ENCODE measurements at regions not wholly inside any gene's neighbourhood (a gene's known extent, or its start where the extent isn't known, plus 50 kb on each side); places are given as distances from the start of the nearest gene placed in this dataset.
"Not testable (repeated sequence)": the region's sequence is repeated elsewhere in the genome, so short reads cannot be mapped to it uniquely, and the experiment has no call there.

- TF ChIP-seq TCF7L2 (IDR thresholded peaks at IDR 0.05; ENCODE audit: borderline replicate concordance, extremely low read depth, insufficient read depth, insufficient read length) (no peak), YY1 (IDR thresholded peaks at IDR 0.05; ENCODE audit: extremely low read depth, insufficient replicate concordance, low read depth, low read length) (no peak)
Observed at GRCh38 chr6:80489911-80490635, 383.6 kb downstream of the BCKDHB start (continued).

- no peaks in the 10 kb centered on the region for H3K4me1 ChIP-seq (ENCODE audit: control insufficient read depth in 1 of 2, insufficient read depth in 2 of 2, low read length in 2 of 2)
- no TSS peak for BruUV-seq (replicated peaks)
- TF ChIP-seq RAD21 (IDR thresholded peaks at IDR 0.05; ENCODE audit: low read depth) (0 out of 2 replicates have a peak, but pooled peaks have one; percentile 15), POLR2A (IDR thresholded peaks at IDR 0.05; ENCODE audit: borderline replicate concordance, extremely low read depth, insufficient read depth, insufficient read length) (no peak)
- no peaks in the 10 kb centered on the region for H3K27me3 ChIP-seq (ENCODE audit: insufficient read depth, low read length)
- H4K20me1 ChIP-seq (ENCODE audit: insufficient read depth) = no peaks in the 10 kb centered on the region
- H3K27ac ChIP-seq (ENCODE audit: low read depth, low read length) = no peak overlapping the region
- H2AFZ ChIP-seq (ENCODE audit: low read depth, low read length, poor library complexity, severe bottlenecking) = no peak overlapping the region
- ChIA-PET POLR2A (no interaction called here), RAD21 (ENCODE audit: low non-redundant PET in 1 of 2, low total read pairs in 2 of 2, uncharacterized antibody in 2 of 2, unreplicated experiment in 2 of 2) (no interaction called here), CTCF (no interaction called here)
- no peaks in the 10 kb centered on the region for H3K9me3 ChIP-seq (ENCODE audit: control insufficient read depth in 1 of 2, insufficient read depth in 1 of 2, low read depth in 1 of 2, low read length in 2 of 2)
- no peaks in the 10 kb centered on the region for H3K36me3 ChIP-seq (ENCODE audit: control insufficient read depth in 1 of 2, insufficient read depth in 2 of 2, low read length in 2 of 2)
- no peaks in the 10 kb centered on the region for H3K9me2 ChIP-seq (ENCODE audit: insufficient read depth)
- ATAC-seq (no peak), DNase-seq (ENCODE audit: low read depth, low spot score) (no peak)
- no peak overlapping the region for H3K9ac ChIP-seq (ENCODE audit: low read length)
- no peak overlapping the region for H3K4me2 ChIP-seq (ENCODE audit: low read length)
- H3K79me2 ChIP-seq (ENCODE audit: insufficient read depth, low read length) = no peaks in the 10 kb centered on the region
- intact Hi-C loops (cut with micrococcal nuclease) = no loop called here
- H3K4me3 ChIP-seq (replicated peaks in 1 of 2; ENCODE audit: low read depth in 1 of 2, low read length in 2 of 2) = no peak overlapping the region
Observed at GRCh38 chr6:80488190-80488589, 381.7 kb downstream of the BCKDHB start.

GRCh38 chr6:80485494-80485893 is 379.0 kb downstream of the BCKDHB start:
- BruUV-seq (replicated peaks); H3K9me3 ChIP-seq (ENCODE audit: control insufficient read depth in 1 of 2, insufficient read depth in 1 of 2, low read depth in 1 of 2, low read length in 2 of 2); POLR2A ChIA-PET; H3K36me3 ChIP-seq (ENCODE audit: control insufficient read depth in 1 of 2, insufficient read depth in 2 of 2, low read length in 2 of 2); H3K27me3 ChIP-seq (ENCODE audit: insufficient read depth, low read length); H3K4me2 ChIP-seq (ENCODE audit: low read length); H3K9me2 ChIP-seq (ENCODE audit: insufficient read depth); H2AFZ ChIP-seq (ENCODE audit: low read depth, low read length, poor library complexity, severe bottlenecking); ATAC-seq; H3K4me1 ChIP-seq (ENCODE audit: control insufficient read depth in 1 of 2, insufficient read depth in 2 of 2, low read length in 2 of 2); H4K20me1 ChIP-seq (ENCODE audit: insufficient read depth); CTCF ChIA-PET; H3K4me3 ChIP-seq (replicated peaks in 1 of 2; ENCODE audit: low read depth in 1 of 2, low read length in 2 of 2); DNase-seq (ENCODE audit: low read depth, low spot score); intact Hi-C loops (cut with micrococcal nuclease); H3K9ac ChIP-seq (ENCODE audit: low read length); H3K79me2 ChIP-seq (ENCODE audit: insufficient read depth, low read length); RAD21 ChIA-PET (ENCODE audit: low non-redundant PET in 1 of 2, low total read pairs in 2 of 2, uncharacterized antibody in 2 of 2, unreplicated experiment in 2 of 2); H3K27ac ChIP-seq (ENCODE audit: low read depth, low read length): not testable (repeated sequence)
